DMS53 (cell line): ENCODE measurements at regions not wholly inside any gene's neighbourhood (a gene's known extent, or its start where the extent isn't known, plus 50 kb on each side); places are given as distances from the start of the nearest gene placed in this dataset.
A peak's percentile ranks its signal among the peaks of the same experiment; 100 is the strongest.

ENCODE experiments used
- DNase-seq: peaks from one replicate; lab custom pipeline; 2025; lab: John Stamatoyannopoulos, UW

GRCh38 chr1:163744301-163744887 lies 422.6 kb downstream of the NUF2 start:
- DNase-seq: no peak

GRCh38 chr1:163745204-163745603 lies 423.4 kb downstream of the NUF2 start:
- no peak for DNase-seq

GRCh38 chr1:163747261-163747660 lies 425.5 kb downstream of the NUF2 start:
- DNase-seq: peak; percentile 19

- DNase-seq: peak; percentile 24
Measured at GRCh38 chr1:163747855-163748254, 426.1 kb downstream of the NUF2 start.

- DNase-seq: no peak
Measured at GRCh38 chr1:163758977-163759670, 437.4 kb downstream of the NUF2 start.

- DNase-seq: no peak
Measured at GRCh38 chr1:163761898-163762297, 440.1 kb downstream of the NUF2 start.

GRCh38 chr1:163766257-163766918 lies 444.6 kb downstream of the NUF2 start:
- DNase-seq: no peak

- DNase-seq: no peak
Measured at GRCh38 chr1:163768576-163768975, 446.8 kb downstream of the NUF2 start.

- DNase-seq: no peak
Measured at GRCh38 chr1:163770265-163770664, 448.5 kb downstream of the NUF2 start.

- DNase-seq: no peak
Measured at GRCh38 chr1:163771637-163772036, 449.9 kb downstream of the NUF2 start.

GRCh38 chr1:163772246-163772645 lies 450.5 kb downstream of the NUF2 start:
- no peak for DNase-seq

GRCh38 chr1:163773396-163773795 lies 451.6 kb downstream of the NUF2 start:
- no peak for DNase-seq

- no peak for DNase-seq
Measured at GRCh38 chr1:163774401-163774945, 452.7 kb downstream of the NUF2 start.

- DNase-seq: no peak
Measured at GRCh38 chr1:163774978-163775620, 453.3 kb downstream of the NUF2 start.

GRCh38 chr1:163777205-163777604 lies 455.5 kb downstream of the NUF2 start:
- no peak for DNase-seq

- DNase-seq: no peak
Measured at GRCh38 chr1:163781146-163781545, 459.4 kb downstream of the NUF2 start.

- DNase-seq: no peak
Measured at GRCh38 chr1:163785868-163786405, 464.2 kb downstream of the NUF2 start.

- DNase-seq: no peak
Measured at GRCh38 chr1:163789911-163790310, 468.2 kb downstream of the NUF2 start.

- no peak for DNase-seq
Measured at GRCh38 chr1:163794551-163794950, 472.8 kb downstream of the NUF2 start.

- peak; percentile 87 for DNase-seq
Measured at GRCh38 chr1:163796394-163796821, 474.7 kb downstream of the NUF2 start.

- no peak for DNase-seq
Measured at GRCh38 chr1:163797816-163798215, 476.1 kb downstream of the NUF2 start.

- no peak for DNase-seq
Measured at GRCh38 chr1:163799190-163799805, 477.5 kb downstream of the NUF2 start.
